Smooth muscle cell (in vitro differentiated cells): ENCODE measurements at regions not wholly inside any gene's neighbourhood (a gene's known extent, or its start where the extent isn't known, plus 50 kb on each side); places are given as distances from the start of the nearest gene placed in this dataset.

Source experiments
- DNase-seq: peaks from one replicate; lab custom pipeline; 2025; ENCODE audit not compliant: unreplicated experiment; lab: John Stamatoyannopoulos, UW
- H2AFZ ChIP-seq: fragments of 200-600 bp; sonication (generic); 2 replicates; pipeline ENCODE4 v1.6.0; 2016; ENCODE audit warnings: antibody characterized with exemption, low read depth, mild to moderate bottlenecking
- H3F3A ChIP-seq: fragments of 200-600 bp; sonication (generic); 2 replicates; pipeline ENCODE4 v1.6.0; 2017; ENCODE audit warnings: antibody characterized with exemption, low read depth
- H3K27ac ChIP-seq: fragments of 200-600 bp; sonication (generic); 2 replicates; pipeline ENCODE4 v1.5.1; 2016; ENCODE audit warnings: low read depth, mild to moderate bottlenecking
- H3K27me3 ChIP-seq: fragments of 200-600 bp; sonication (generic); 2 replicates; pipeline ENCODE4 v1.6.1; 2016; ENCODE audit warnings: low read depth, mild to moderate bottlenecking
- H3K36me3 ChIP-seq: fragments of 200-600 bp; sonication (generic); 2 replicates; pipeline ENCODE4 v1.5.1; 2016; ENCODE audit warnings: low read depth
- H3K4me1 ChIP-seq: fragments of 200-600 bp; sonication (generic); 2 replicates; pipeline ENCODE4 v1.5.1; 2016; ENCODE audit warnings: low read depth
- H3K4me2 ChIP-seq: fragments of 200-600 bp; sonication (generic); 2 replicates; pipeline ENCODE4 v1.6.0; 2016; ENCODE audit warnings: mild to moderate bottlenecking
- H3K4me3 ChIP-seq: fragments of 200-600 bp; sonication (generic); 2 replicates; pipeline ENCODE4 v1.5.1; 2016; ENCODE audit warnings: mild to moderate bottlenecking
- H3K79me2 ChIP-seq: fragments of 200-600 bp; sonication (generic); 2 replicates; pipeline ENCODE4 v1.6.0; 2016; ENCODE audit warnings: low read depth, mild to moderate bottlenecking
- H3K9ac ChIP-seq: fragments of 200-600 bp; sonication (generic); 2 replicates; pipeline ENCODE4 v1.6.0; 2016; ENCODE audit warnings: low read depth
- H3K9me3 ChIP-seq: fragments of 200-600 bp; sonication (generic); replicated peaks from 2 replicates; pipeline ENCODE4 v1.5.1; 2016; ENCODE audit warnings: low read depth
- H4K20me1 ChIP-seq: fragments of 200-600 bp; sonication (generic); 2 replicates; pipeline ENCODE4 v1.6.0; 2016; ENCODE audit warnings: low read depth
- WGBS: methylation state at CpG from one replicate; pipeline ENCODE4 v1.1.7; 2016; ENCODE audit warnings: low lambda C conversion rate; 5-methylcytosine and 5-hydroxymethylcytosine counted together
- TF ChIP-seq, protein P1 (sequence below): fragments of 200-600 bp; sonication (generic); IDR thresholded peaks from 2 replicates; pipeline ENCODE4 v1.5.1; 2017; ENCODE audit warnings: borderline replicate concordance, mild to moderate bottlenecking, antibody characterized with exemption; ENCODE audit not compliant: insufficient read depth, poor library complexity, severe bottlenecking

GRCh38 chr2:59912042-59912441 is 641.4 kb downstream of the BCL11A start:
- WGBS, result 55% methylated on average over 1 of the region's 1 CpG
- no peak overlapping the region for H2AFZ ChIP-seq
- H3K27ac ChIP-seq, result no peak overlapping the region
- TF ChIP-seq, protein P1, sequence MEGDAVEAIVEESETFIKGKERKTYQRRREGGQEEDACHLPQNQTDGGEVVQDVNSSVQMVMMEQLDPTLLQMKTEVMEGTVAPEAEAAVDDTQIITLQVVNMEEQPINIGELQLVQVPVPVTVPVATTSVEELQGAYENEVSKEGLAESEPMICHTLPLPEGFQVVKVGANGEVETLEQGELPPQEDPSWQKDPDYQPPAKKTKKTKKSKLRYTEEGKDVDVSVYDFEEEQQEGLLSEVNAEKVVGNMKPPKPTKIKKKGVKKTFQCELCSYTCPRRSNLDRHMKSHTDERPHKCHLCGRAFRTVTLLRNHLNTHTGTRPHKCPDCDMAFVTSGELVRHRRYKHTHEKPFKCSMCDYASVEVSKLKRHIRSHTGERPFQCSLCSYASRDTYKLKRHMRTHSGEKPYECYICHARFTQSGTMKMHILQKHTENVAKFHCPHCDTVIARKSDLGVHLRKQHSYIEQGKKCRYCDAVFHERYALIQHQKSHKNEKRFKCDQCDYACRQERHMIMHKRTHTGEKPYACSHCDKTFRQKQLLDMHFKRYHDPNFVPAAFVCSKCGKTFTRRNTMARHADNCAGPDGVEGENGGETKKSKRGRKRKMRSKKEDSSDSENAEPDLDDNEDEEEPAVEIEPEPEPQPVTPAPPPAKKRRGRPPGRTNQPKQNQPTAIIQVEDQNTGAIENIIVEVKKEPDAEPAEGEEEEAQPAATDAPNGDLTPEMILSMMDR, result no peak
- H4K20me1 ChIP-seq, result no peaks in the 10 kb centered on the region
- H3K79me2 ChIP-seq, result no peaks in the 10 kb centered on the region
- H3K27me3 ChIP-seq, result no peaks in the 10 kb centered on the region
- no peaks in the 10 kb centered on the region for H3K4me1 ChIP-seq
- H3K4me3 ChIP-seq, result no peak overlapping the region
- H3K4me2 ChIP-seq, result no peak overlapping the region
- DNase-seq, result no peak
- no peaks in the 10 kb centered on the region for H3K36me3 ChIP-seq
- H3K9ac ChIP-seq, result no peak overlapping the region
- H3F3A ChIP-seq, result no peaks in the 10 kb centered on the region
- no peaks in the 10 kb centered on the region for H3K9me3 ChIP-seq

GRCh38 chr2:59910166-59910565 is 643.3 kb downstream of the BCL11A start:
- no peaks in the 10 kb centered on the region for H3K4me1 ChIP-seq
- no peak overlapping the region for H3K27ac ChIP-seq
- 68% methylated on average over 1 of the region's 1 CpG for WGBS
- H3K36me3 ChIP-seq, result no peaks in the 10 kb centered on the region
- no peaks in the 10 kb centered on the region for H3K79me2 ChIP-seq
- no peaks in the 10 kb centered on the region for H3K27me3 ChIP-seq
- no peaks in the 10 kb centered on the region for H4K20me1 ChIP-seq
- no peak for DNase-seq
- H3K4me2 ChIP-seq, result no peak overlapping the region
- H3K4me3 ChIP-seq, result no peak overlapping the region
- TF ChIP-seq, protein P1, result no peak
- no peaks in the 10 kb centered on the region for H3K9me3 ChIP-seq
- no peak overlapping the region for H2AFZ ChIP-seq
- H3F3A ChIP-seq, result no peaks in the 10 kb centered on the region
- H3K9ac ChIP-seq, result no peak overlapping the region

GRCh38 chr2:59909147-59909546 is 644.3 kb downstream of the BCL11A start:
- Histone ChIP-seq H3F3A (no peaks in the 10 kb centered on the region), H3K79me2 (no peaks in the 10 kb centered on the region), H4K20me1 (no peaks in the 10 kb centered on the region), H2AFZ (no peak overlapping the region), H3K9me3 (no peaks in the 10 kb centered on the region), H3K27me3 (no peaks in the 10 kb centered on the region), H3K36me3 (no peaks in the 10 kb centered on the region), H3K4me1 (no peaks in the 10 kb centered on the region), H3K9ac (no peak overlapping the region), H3K27ac (no peak overlapping the region), H3K4me2 (no peak overlapping the region), H3K4me3 (no peak overlapping the region)
- DNase-seq, result no peak
- WGBS, result 80% methylated on average over 3 of the region's 3 CpGs
- TF ChIP-seq, protein P1, result no peak

GRCh38 chr2:59905731-59906130 is 647.7 kb downstream of the BCL11A start:
- DNase-seq, result no peak
- Histone ChIP-seq H2AFZ (no peak overlapping the region), H3K27me3 (no peaks in the 10 kb centered on the region), H3F3A (no peaks in the 10 kb centered on the region), H3K4me1 (no peaks in the 10 kb centered on the region), H3K36me3 (no peaks in the 10 kb centered on the region), H3K4me3 (no peak overlapping the region), H3K27ac (no peak overlapping the region), H4K20me1 (no peaks in the 10 kb centered on the region), H3K79me2 (no peaks in the 10 kb centered on the region), H3K9ac (no peak overlapping the region), H3K4me2 (no peak overlapping the region), H3K9me3 (no peaks in the 10 kb centered on the region)
- TF ChIP-seq, protein P1, result no peak
- WGBS, result 68% methylated on average over 2 of the region's 2 CpGs
